Panc1 (cell line): ENCODE measurements at regions not wholly inside any gene's neighbourhood (a gene's known extent, or its start where the extent isn't known, plus 50 kb on each side); places are given as distances from the start of the nearest gene placed in this dataset.

Source experiments
- ATAC-seq: fragments of 200-7000 bp; cut with Tn5 transposase; 2 replicates; pipeline ENCODE4 v1.9.1; 2020; ENCODE audit warnings: mild to moderate bottlenecking, moderate library complexity
- BruUV-seq: library from RNA; stranded (reverse); fragments of 400-500 nt; replicated peaks from 2 replicates; lab custom pipeline; 2021; lab: Mats Ljungman, UMichigan
- CTCF ChIA-PET: fragments of 300-600 bp; sonication (Branson Sonifier 250); formaldehyde crosslinking; loops from one replicate; lab custom pipeline; 2022; ENCODE audit warnings: antibody characterized with exemption; lab: Charles Lee
- POLR2A ChIA-PET: fragments of 300-600 bp; sonication (Branson Sonifier 250); formaldehyde crosslinking; loops from one replicate; lab custom pipeline; 2022; ENCODE audit warnings: antibody characterized with exemption; lab: Charles Lee
- DNase-seq: peaks from one replicate; pipeline ENCODE4 v3.0.0-alpha.2; 2010; ENCODE audit warnings: low read depth, low spot score
- H3K27ac ChIP-seq: 2 replicates; pipeline ENCODE4 v1.5.1; 2011; ENCODE audit warnings: mild to moderate bottlenecking, low read length, inconsistent platforms
- H3K27me3 ChIP-seq: fragments of 200-500 bp; sonication (Bioruptor generic); 2 replicates; pipeline ENCODE4 v1.6.0; 2014; ENCODE audit warnings: low read length, inconsistent platforms; ENCODE audit not compliant: control insufficient read depth, insufficient read depth
- H3K36me3 ChIP-seq: fragments of 200-500 bp; sonication (Bioruptor generic); 2 replicates; pipeline ENCODE4 v1.5.1; 2014; ENCODE audit warnings: inconsistent platforms, mild to moderate bottlenecking, low read length, moderate library complexity; ENCODE audit not compliant: control insufficient read depth, insufficient read depth
- H3K4me1 ChIP-seq: 2 replicates; pipeline ENCODE4 v1.5.1; 2011; ENCODE audit warnings: inconsistent platforms, mild to moderate bottlenecking, low read length, moderate library complexity; ENCODE audit not compliant: control insufficient read depth, insufficient read depth
- H3K4me3 ChIP-seq, 2 experiments: 2 replicates each; pipeline ENCODE4 v1.5.1; 2011 to 2012; ENCODE audit warnings: low read depth in 2 of 2, low read length in 2 of 2, mild to moderate bottlenecking in 2 of 2, inconsistent platforms in 1 of 2, moderate library complexity in 1 of 2
- H3K9me3 ChIP-seq: fragments of 200-500 bp; sonication (Bioruptor generic); 2 replicates; pipeline ENCODE4 v1.5.1; 2014; ENCODE audit warnings: low read depth, mild to moderate bottlenecking, inconsistent platforms, low read length, moderate library complexity; ENCODE audit not compliant: control insufficient read depth, insufficient read depth
- CTCF ChIP-seq: fragments of 450-650 bp; IDR thresholded peaks from 2 replicates; pipeline ENCODE4 v1.5.1; 2017; ENCODE audit warnings: mild to moderate bottlenecking
- POLR2AphosphoS5 ChIP-seq: IDR thresholded peaks from 2 replicates; pipeline ENCODE4 v1.6.1; 2012; ENCODE audit warnings: mild to moderate bottlenecking, low read depth, low read length, moderate library complexity
- REST ChIP-seq, 2 experiments: IDR thresholded peaks; 2 replicates each; pipeline ENCODE4 v1.6.1; 2011 to 2012; ENCODE audit warnings: low read depth in 2 of 2, control low read depth in 1 of 2, low read length in 1 of 2, mild to moderate bottlenecking in 1 of 2, moderate library complexity in 1 of 2; ENCODE audit not compliant: insufficient read depth in 1 of 2
- SIN3A ChIP-seq: IDR thresholded peaks from 2 replicates; pipeline ENCODE4 v1.6.1; 2012; ENCODE audit warnings: low read depth, mild to moderate bottlenecking, low read length, moderate library complexity, borderline replicate concordance; ENCODE audit not compliant: insufficient read depth
- TCF7L2 ChIP-seq: IDR thresholded peaks from 2 replicates; pipeline ENCODE4 v1.6.1; 2011; ENCODE audit warnings: mild to moderate bottlenecking, low read depth, low read length, inconsistent platforms
- in situ Hi-C: cut with HindIII; loops from 2 replicates; pipeline ENCODE4 v1.10.0; 2016; ENCODE audit warnings: low sequenced_read_pairs, low pct_unique_long_range_greater_than_20kb
- intact Hi-C: fragments of 100-400 bp; cut with micrococcal nuclease; formaldehyde crosslinking; loops from one replicate; pipeline ENCODE4 v1.10.0; 2022; ENCODE audit not compliant: unreplicated experiment

- CTCF ChIA-PET, result no interaction called here
- POLR2A ChIA-PET, result no interaction called here
Measured at GRCh38 chr9:22742401-22742800, 295.8 kb downstream of the DMRTA1 start.

GRCh38 chr9:22773501-22774220, 327.0 kb downstream of the DMRTA1 start:
- in situ Hi-C loops, result no loop called here
- Histone ChIP-seq H3K4me1 (no peaks in the 10 kb centered on the region), H3K27me3 (no peaks in the 10 kb centered on the region), H3K9me3 (no peaks in the 10 kb centered on the region), H3K36me3 (no peaks in the 10 kb centered on the region), H3K4me3 (no peak overlapping the region), H3K27ac (no peak overlapping the region)
- BruUV-seq, result no TSS peak
- ChIA-PET CTCF (no interaction called here), POLR2A (no interaction called here)
- intact Hi-C loops, result no loop called here
- ATAC-seq (no peak), DNase-seq (no peak)
- no peak for TF ChIP-seq CTCF
- TF ChIP-seq POLR2AphosphoS5, result no peak

More at GRCh38 chr9:22742401-22742800, 295.8 kb downstream of the DMRTA1 start:
- Histone ChIP-seq H3K4me3 (no peak overlapping the region), H3K27me3 (no peaks in the 10 kb centered on the region), H3K27ac (no peak overlapping the region), H3K4me1 (no peaks in the 10 kb centered on the region), H3K9me3 (no peaks in the 10 kb centered on the region), H3K36me3 (no peaks in the 10 kb centered on the region)
- intact Hi-C loops, result no loop called here
- TF ChIP-seq POLR2AphosphoS5, result no peak
- TF ChIP-seq TCF7L2, result no peak
- TF ChIP-seq SIN3A, result no peak
- in situ Hi-C loops, result no loop called here
- no peak for ATAC-seq
- no TSS peak for BruUV-seq
- no peak for DNase-seq

- in situ Hi-C loops, result no loop called here
- Histone ChIP-seq H3K36me3 (no peaks in the 10 kb centered on the region), H3K4me3 (no peak overlapping the region), H3K4me1 (no peaks in the 10 kb centered on the region), H3K27ac (no peak overlapping the region), H3K9me3 (no peaks in the 10 kb centered on the region), H3K27me3 (no peaks in the 10 kb centered on the region)
- no peak for ATAC-seq
- intact Hi-C loops, result no loop called here
- no peak for DNase-seq
- ChIA-PET CTCF (no interaction called here), POLR2A (no interaction called here)
- no TSS peak for BruUV-seq
- no peak for TF ChIP-seq REST (IDR thresholded peaks at IDR 0.05; ENCODE audit: insufficient read depth in 1 of 2, low read depth in 2 of 2, low read length in 1 of 2)
- no peak for TF ChIP-seq POLR2AphosphoS5
- no peak for TF ChIP-seq CTCF
- TF ChIP-seq TCF7L2, result no peak
Measured at GRCh38 chr9:22790329-22790728, 343.7 kb downstream of the DMRTA1 start.
